Neural cell (in vitro differentiated cells): ENCODE measurements at regions not wholly inside any gene's neighbourhood (a gene's known extent, or its start where the extent isn't known, plus 50 kb on each side); places are given as distances from the start of the nearest gene placed in this dataset.

ENCODE experiments used
- H2AFZ ChIP-seq: fragments of 200-600, 300-800 bp; sonication (generic), shearing (Covaris generic); 2 replicates; pipeline ENCODE4 v1.6.0; 2014; ENCODE audit warnings: low read depth, mild to moderate bottlenecking, antibody characterized with exemption, low read length, moderate library complexity
- H3F3A ChIP-seq: fragments of 200-600 bp; shearing (Covaris generic); 2 replicates; pipeline ENCODE4 v1.6.1; 2016; ENCODE audit warnings: mild to moderate bottlenecking, moderate library complexity, mixed read lengths, antibody characterized with exemption, low read length; ENCODE audit not compliant: insufficient read depth, poor library complexity, severe bottlenecking
- H3K27ac ChIP-seq: fragments of 200-600, 300-800 bp; sonication (generic), shearing (Covaris generic); 2 replicates; pipeline ENCODE4 v1.5.1; 2014; ENCODE audit warnings: mild to moderate bottlenecking, low read length, moderate library complexity
- H3K27me3 ChIP-seq: fragments of 300-800, 200-600 bp; sonication (generic), shearing (Covaris generic); 2 replicates; pipeline ENCODE4 v1.6.0; 2014; ENCODE audit warnings: mild to moderate bottlenecking, low read depth, low read length, moderate library complexity; ENCODE audit not compliant: insufficient read depth
- H3K36me3 ChIP-seq: fragments of 300-800, 200-600 bp; sonication (generic), shearing (Covaris generic); 2 replicates; pipeline ENCODE4 v1.5.1; 2014; ENCODE audit warnings: mild to moderate bottlenecking, antibody characterized with exemption, low read length, moderate library complexity; ENCODE audit not compliant: insufficient read depth
- H3K4me2 ChIP-seq: fragments of 300-800, 200-600 bp; sonication (generic), shearing (Covaris generic); 2 replicates; pipeline ENCODE4 v1.6.0; 2014; ENCODE audit warnings: mild to moderate bottlenecking, low read length
- H3K4me3 ChIP-seq: fragments of 300-800, 200-600 bp; sonication (generic), shearing (Covaris generic); 2 replicates; pipeline ENCODE4 v1.5.1; 2014; ENCODE audit warnings: mild to moderate bottlenecking, low read length, moderate library complexity
- H3K79me2 ChIP-seq: fragments of 200-600 bp; shearing (Covaris generic); replicated peaks from 2 replicates; pipeline ENCODE4 v1.6.0; 2014; ENCODE audit warnings: mild to moderate bottlenecking, low read length, moderate library complexity; ENCODE audit not compliant: insufficient read depth
- H3K9ac ChIP-seq: fragments of 300-800, 200-600 bp; sonication (generic), shearing (Covaris generic); 2 replicates; pipeline ENCODE4 v1.6.1; 2016; ENCODE audit warnings: mild to moderate bottlenecking, low read length, mixed read lengths
- H3K9me2 ChIP-seq: fragments of 200-600 bp; shearing (Covaris generic); 2 replicates; pipeline ENCODE4 v1.6.1; 2016; ENCODE audit warnings: mild to moderate bottlenecking, low read length, mixed read lengths; ENCODE audit not compliant: insufficient read depth
- H3K9me3 ChIP-seq: fragments of 200-600, 300-800 bp; sonication (generic), shearing (Covaris generic); 2 replicates; pipeline ENCODE4 v1.6.1; 2016; ENCODE audit warnings: mild to moderate bottlenecking, mixed run types, low read length, moderate library complexity, mixed read lengths
- H4K20me1 ChIP-seq: fragments of 200-600 bp; shearing (Covaris generic); 2 replicates; pipeline ENCODE4 v1.6.1; 2016; ENCODE audit warnings: mild to moderate bottlenecking, mixed run types; ENCODE audit not compliant: insufficient read depth
- EP300 ChIP-seq: fragments of 450-650 bp; conservative IDR thresholded peaks from 2 replicates; pipeline ENCODE4 v1.6.1; 2014; ENCODE audit warnings: antibody characterized with exemption, mild to moderate bottlenecking, moderate library complexity; ENCODE audit not compliant: poor library complexity, severe bottlenecking
- EZH2 ChIP-seq: fragments of 200-600, 300-800 bp; shearing (Covaris generic), sonication (generic); IDR thresholded peaks from 2 replicates; pipeline ENCODE4 v1.6.1; 2014; ENCODE audit warnings: antibody characterized with exemption, low read length, borderline replicate concordance, mild to moderate bottlenecking; ENCODE audit not compliant: insufficient read depth, poor library complexity, severe bottlenecking
- MXI1 ChIP-seq: fragments of 450-650 bp; conservative IDR thresholded peaks from 2 replicates; pipeline ENCODE4 v1.6.1; 2014; ENCODE audit warnings: antibody characterized with exemption, mild to moderate bottlenecking; ENCODE audit not compliant: poor library complexity, severe bottlenecking
- POLR2AphosphoS5 ChIP-seq: IDR thresholded peaks from 2 replicates; pipeline ENCODE4 v1.6.1; 2012
- RAD21 ChIP-seq: fragments of 450-650 bp; conservative IDR thresholded peaks from 2 replicates; pipeline ENCODE4 v1.6.1; 2014; ENCODE audit warnings: antibody characterized with exemption, mild to moderate bottlenecking, moderate library complexity
- SMC3 ChIP-seq: fragments of 450-650 bp; conservative IDR thresholded peaks from 2 replicates; pipeline ENCODE4 v1.6.1; 2014; ENCODE audit warnings: antibody characterized with exemption, mild to moderate bottlenecking, moderate library complexity; ENCODE audit not compliant: poor library complexity
- TAF1 ChIP-seq: IDR thresholded peaks from 2 replicates; pipeline ENCODE4 v1.6.1; 2012; ENCODE audit warnings: low read depth
- TF ChIP-seq, protein P1 (sequence below): fragments of 450-650 bp; IDR thresholded peaks from 2 replicates; pipeline ENCODE4 v1.5.1; 2014; ENCODE audit warnings: antibody characterized with exemption, mild to moderate bottlenecking, moderate library complexity; ENCODE audit not compliant: poor library complexity, severe bottlenecking
- TF ChIP-seq, protein P2 (sequence below): IDR thresholded peaks from 2 replicates; pipeline ENCODE4 v1.6.1; 2012; ENCODE audit warnings: borderline replicate concordance

DNA sequence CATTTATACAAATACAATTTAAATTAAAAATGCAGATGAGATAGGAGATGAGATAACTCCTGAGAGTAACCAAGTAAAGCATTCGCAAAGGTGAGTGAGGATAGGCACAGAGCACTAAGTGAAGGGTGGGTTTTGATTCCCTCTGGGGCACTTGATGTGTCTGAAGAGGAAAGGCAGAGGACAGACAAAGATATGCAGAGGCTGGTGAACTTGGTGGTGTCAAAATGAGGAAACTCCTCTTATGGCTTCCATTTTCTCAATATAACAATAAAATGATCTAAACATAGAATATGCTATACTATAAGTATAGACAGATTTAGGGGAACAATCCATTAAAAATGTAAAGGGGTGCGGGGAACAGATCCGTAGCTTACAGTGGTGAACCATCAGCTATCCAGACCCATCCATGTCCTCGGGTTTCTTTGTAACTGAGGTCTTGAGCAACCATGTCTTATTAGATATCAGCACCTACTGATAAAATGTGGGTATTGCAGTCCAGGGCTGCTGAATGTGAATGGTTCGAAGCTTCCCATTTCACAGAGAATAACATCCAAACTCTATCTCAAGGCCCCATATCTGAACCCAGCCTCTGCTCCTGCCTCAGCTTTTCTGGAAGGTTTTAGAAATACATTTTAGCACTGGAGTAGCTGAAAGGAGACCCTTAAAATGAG is 73.9 kb upstream of the SLC10A2 start:
- H3K27me3 ChIP-seq, result no peaks in the 10 kb centered on the region
- H3K9me2 ChIP-seq, result no peaks in the 10 kb centered on the region
- H3K36me3 ChIP-seq, result no peaks in the 10 kb centered on the region
- no peak overlapping the region for H3K4me3 ChIP-seq
- H3K9me3 ChIP-seq, result no peaks in the 10 kb centered on the region
- H3K9ac ChIP-seq, result no peak overlapping the region
- H3F3A ChIP-seq, result no peaks in the 10 kb centered on the region
- no peak overlapping the region for H3K4me2 ChIP-seq
- no peaks in the 10 kb centered on the region for H4K20me1 ChIP-seq
- H2AFZ ChIP-seq, result no peak overlapping the region
- TF ChIP-seq EP300 (no peak), RAD21 (peak; percentile 40), SMC3 (peak; percentile 37), MXI1 (no peak)
- TF ChIP-seq, protein P1, sequence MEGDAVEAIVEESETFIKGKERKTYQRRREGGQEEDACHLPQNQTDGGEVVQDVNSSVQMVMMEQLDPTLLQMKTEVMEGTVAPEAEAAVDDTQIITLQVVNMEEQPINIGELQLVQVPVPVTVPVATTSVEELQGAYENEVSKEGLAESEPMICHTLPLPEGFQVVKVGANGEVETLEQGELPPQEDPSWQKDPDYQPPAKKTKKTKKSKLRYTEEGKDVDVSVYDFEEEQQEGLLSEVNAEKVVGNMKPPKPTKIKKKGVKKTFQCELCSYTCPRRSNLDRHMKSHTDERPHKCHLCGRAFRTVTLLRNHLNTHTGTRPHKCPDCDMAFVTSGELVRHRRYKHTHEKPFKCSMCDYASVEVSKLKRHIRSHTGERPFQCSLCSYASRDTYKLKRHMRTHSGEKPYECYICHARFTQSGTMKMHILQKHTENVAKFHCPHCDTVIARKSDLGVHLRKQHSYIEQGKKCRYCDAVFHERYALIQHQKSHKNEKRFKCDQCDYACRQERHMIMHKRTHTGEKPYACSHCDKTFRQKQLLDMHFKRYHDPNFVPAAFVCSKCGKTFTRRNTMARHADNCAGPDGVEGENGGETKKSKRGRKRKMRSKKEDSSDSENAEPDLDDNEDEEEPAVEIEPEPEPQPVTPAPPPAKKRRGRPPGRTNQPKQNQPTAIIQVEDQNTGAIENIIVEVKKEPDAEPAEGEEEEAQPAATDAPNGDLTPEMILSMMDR, result peak; percentile 40
- H3K27ac ChIP-seq, result no peak overlapping the region
- no peaks in the 10 kb centered on the region for H3K79me2 ChIP-seq

DNA sequence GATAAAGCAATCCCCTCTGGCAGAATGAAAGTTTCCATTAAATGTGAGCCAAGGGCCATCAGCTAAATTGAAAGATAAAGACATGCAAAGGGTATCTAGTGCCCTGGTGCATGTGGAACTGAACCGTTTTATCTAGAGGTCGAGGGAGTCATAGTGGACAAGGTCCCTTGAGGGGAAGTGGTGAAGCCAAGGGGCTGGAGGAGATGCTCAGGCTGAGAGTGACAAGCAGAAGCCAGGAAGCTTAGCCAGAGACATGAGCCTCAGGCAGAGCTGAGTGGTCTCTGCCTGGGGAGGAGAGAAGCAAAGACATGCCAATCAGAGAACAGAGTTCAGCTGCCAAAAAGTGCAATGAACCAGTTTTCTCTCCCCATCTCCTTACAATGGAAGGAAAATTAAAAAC is 68.1 kb upstream of the SLC10A2 start:
- Histone ChIP-seq H3K9me3 (no peaks in the 10 kb centered on the region), H3K36me3 (no peaks in the 10 kb centered on the region), H3K4me2 (no peak overlapping the region), H3F3A (no peaks in the 10 kb centered on the region), H4K20me1 (no peaks in the 10 kb centered on the region), H3K27ac (no peak overlapping the region), H3K27me3 (no peaks in the 10 kb centered on the region), H3K9me2 (no peaks in the 10 kb centered on the region), H2AFZ (no peak overlapping the region), H3K9ac (no peak overlapping the region), H3K4me3 (no peak overlapping the region), H3K79me2 (no peaks in the 10 kb centered on the region)
- TF ChIP-seq, protein P1, result no peak
- TF ChIP-seq SMC3 (no peak), EZH2 (no peak), RAD21 (no peak), POLR2AphosphoS5 (no peak), MXI1 (no peak), EP300 (no peak), TAF1 (no peak)
- TF ChIP-seq, protein P2, sequence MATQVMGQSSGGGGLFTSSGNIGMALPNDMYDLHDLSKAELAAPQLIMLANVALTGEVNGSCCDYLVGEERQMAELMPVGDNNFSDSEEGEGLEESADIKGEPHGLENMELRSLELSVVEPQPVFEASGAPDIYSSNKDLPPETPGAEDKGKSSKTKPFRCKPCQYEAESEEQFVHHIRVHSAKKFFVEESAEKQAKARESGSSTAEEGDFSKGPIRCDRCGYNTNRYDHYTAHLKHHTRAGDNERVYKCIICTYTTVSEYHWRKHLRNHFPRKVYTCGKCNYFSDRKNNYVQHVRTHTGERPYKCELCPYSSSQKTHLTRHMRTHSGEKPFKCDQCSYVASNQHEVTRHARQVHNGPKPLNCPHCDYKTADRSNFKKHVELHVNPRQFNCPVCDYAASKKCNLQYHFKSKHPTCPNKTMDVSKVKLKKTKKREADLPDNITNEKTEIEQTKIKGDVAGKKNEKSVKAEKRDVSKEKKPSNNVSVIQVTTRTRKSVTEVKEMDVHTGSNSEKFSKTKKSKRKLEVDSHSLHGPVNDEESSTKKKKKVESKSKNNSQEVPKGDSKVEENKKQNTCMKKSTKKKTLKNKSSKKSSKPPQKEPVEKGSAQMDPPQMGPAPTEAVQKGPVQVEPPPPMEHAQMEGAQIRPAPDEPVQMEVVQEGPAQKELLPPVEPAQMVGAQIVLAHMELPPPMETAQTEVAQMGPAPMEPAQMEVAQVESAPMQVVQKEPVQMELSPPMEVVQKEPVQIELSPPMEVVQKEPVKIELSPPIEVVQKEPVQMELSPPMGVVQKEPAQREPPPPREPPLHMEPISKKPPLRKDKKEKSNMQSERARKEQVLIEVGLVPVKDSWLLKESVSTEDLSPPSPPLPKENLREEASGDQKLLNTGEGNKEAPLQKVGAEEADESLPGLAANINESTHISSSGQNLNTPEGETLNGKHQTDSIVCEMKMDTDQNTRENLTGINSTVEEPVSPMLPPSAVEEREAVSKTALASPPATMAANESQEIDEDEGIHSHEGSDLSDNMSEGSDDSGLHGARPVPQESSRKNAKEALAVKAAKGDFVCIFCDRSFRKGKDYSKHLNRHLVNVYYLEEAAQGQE, result no peak
